ENCODE measurements at regions not wholly inside any gene's neighbourhood (a gene's known extent, or its start where the extent isn't known, plus 50 kb on each side); places are given as distances from the start of the nearest gene placed in this dataset.

DNA sequence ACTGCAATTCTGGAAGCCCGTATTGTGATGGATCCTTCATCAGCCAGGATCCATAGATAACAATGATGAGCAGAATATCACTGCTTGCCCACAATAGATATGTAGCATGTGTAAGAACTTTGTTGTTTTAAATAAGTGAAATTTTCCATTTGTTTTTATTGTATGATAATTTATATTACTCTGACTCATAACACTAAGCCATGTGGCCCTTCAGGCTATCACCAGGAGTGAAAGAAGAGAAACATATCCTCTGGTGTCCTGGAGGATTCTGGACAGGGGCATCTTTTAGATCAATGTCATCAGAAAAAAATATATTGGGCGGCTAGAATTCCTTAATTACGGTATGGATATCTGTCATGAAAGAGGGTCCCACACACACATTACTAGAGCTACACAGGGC lies 167.5 kb downstream of the SLC6A15 start:
- no peak for DNase-seq (ENCODE audit: low read depth in 4 of 4, low spot score in 2 of 4)

DNA sequence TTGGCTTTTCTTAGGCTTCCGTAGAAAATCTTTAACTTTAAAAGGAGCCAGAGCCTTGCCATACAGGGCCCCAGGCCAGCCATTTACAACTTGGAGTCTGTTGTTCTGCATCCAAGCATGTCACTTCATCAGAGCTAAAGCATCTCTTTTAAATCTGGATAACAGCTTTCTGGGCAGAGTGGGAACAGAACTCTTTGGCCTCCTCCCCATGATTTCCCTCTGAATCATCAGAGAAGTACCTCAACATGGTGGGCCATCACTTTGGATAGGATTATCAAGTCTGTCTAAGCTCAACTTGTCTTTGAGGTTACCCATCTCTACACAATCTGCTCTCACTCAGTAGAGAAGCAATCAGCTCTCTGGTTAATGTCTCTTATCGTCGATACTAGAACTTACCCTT lies 170.9 kb downstream of the SLC6A15 start:
- DNase-seq (ENCODE audit: low read depth in 4 of 4, low spot score in 2 of 4) = no peak

DNA sequence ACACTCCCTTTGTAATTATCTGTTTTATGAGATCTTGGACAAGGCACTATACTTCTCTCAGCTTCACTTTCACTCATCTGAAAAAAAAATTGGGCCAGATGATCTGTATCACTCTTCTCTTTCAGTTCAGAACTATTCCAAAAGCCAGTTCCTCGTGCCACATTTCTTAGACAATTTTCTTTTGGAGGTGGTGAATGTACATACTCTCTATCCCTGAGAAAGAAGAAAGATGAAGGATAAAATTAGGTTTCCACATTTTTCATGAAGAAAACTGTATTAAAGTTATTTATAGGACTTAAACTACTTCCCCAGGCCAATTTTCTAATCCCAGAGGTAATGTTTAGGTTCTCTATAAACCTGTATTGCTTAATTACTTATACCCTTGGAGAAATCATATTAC lies 171.6 kb downstream of the SLC6A15 start:
- DNase-seq (ENCODE audit: low read depth in 4 of 4, low spot score in 2 of 4) = no peak

- DNase-seq (ENCODE audit: low read depth in 4 of 4, low spot score in 2 of 4) = no peak
Observed at GRCh38 chr12:84740602-84741001, 172.0 kb downstream of the SLC6A15 start.

- no peak for DNase-seq (ENCODE audit: low read depth in 4 of 4, low spot score in 2 of 4)
Observed at GRCh38 chr12:84738481-84738972, 174.1 kb downstream of the SLC6A15 start.

GRCh38 chr12:84732828-84733340 lies 179.7 kb downstream of the SLC6A15 start:
- DNase-seq (ENCODE audit: low read depth in 4 of 4, low spot score in 2 of 4) = no peak

DNA sequence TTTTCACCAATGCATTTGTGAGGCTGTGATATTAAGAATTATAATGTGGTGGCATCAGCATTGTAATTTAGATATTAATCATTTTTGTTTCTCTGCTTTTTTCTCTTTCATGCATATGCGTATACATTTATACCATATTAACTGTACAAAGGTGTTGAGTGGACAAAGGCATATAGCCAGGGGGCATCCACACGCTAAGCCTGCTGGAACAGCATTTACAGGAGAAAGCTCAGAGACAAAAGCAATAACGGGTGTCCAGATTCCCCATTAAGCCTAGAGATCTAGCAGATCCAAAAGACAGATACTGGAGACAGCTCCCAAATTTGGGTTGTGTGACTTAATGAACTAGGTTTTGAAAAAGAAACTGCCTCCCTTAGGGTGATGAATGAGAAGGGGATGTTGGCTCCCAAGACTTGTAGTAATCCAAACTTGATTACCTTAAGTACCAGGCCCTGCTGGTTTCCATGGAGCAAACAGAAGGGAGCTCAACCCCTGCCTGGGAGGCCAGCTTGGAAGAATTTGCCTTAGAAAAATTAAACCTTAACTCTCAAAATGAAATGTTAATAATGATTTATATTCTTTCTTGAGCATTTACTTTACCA lies 181.9 kb downstream of the SLC6A15 start:
- no peak for DNase-seq (ENCODE audit: low read depth in 4 of 4, low spot score in 2 of 4)

- no peak for DNase-seq (ENCODE audit: low read depth in 4 of 4, low spot score in 2 of 4)
Observed at GRCh38 chr12:84727961-84728360, 184.6 kb downstream of the SLC6A15 start.

DNA sequence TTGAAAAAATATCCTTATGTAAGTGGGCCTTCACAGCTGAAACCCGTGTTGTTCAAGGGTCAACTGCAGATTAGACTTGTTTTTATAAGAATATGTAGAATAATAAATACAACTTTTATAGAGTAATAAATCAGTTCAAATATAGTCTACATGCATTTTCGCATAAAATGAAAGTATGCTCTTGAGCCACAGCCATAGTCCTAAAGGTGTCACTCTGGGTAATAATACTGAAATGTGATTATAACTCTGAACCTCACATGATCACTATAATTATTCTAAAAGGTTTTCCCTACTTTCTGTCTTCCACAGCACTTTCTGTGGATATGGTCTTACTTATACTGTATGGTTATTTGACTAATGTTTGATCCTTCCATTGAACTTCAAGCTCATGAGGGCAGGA lies 185.8 kb downstream of the SLC6A15 start:
- DNase-seq (ENCODE audit: low read depth in 4 of 4, low spot score in 2 of 4) = no peak

GRCh38 chr12:84723988-84724387 lies 188.6 kb downstream of the SLC6A15 start:
- DNase-seq (ENCODE audit: low read depth in 4 of 4, low spot score in 2 of 4) = no peak

- DNase-seq (ENCODE audit: low read depth in 4 of 4, low spot score in 2 of 4) = no peak
Observed at GRCh38 chr12:84719997-84720396, 192.6 kb downstream of the SLC6A15 start.

- DNase-seq (ENCODE audit: low read depth in 4 of 4, low spot score in 2 of 4) = no peak
Observed at GRCh38 chr12:84718906-84719305, 193.7 kb downstream of the SLC6A15 start.

DNA sequence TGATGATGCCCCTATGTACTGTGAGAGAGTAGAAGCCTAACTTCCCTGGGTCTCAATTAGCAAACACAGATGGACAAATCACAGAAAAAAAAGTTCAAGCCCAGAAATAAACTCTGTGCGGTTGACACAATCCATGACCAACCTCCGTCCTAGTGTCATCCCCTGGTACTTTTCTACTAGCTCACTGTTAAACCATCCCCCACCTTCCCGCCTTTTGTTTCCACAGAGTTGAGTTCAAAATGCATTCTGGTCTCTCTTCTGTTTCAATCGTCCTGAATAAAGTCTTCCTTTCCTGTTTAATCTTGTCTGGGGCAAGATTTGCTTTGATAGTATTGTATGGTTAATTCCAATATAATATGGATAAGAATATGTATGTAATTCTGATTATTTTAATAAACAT lies 199.9 kb downstream of the SLC6A15 start:
- DNase-seq (ENCODE audit: low read depth in 4 of 4, low spot score in 2 of 4) = no peak

DNA sequence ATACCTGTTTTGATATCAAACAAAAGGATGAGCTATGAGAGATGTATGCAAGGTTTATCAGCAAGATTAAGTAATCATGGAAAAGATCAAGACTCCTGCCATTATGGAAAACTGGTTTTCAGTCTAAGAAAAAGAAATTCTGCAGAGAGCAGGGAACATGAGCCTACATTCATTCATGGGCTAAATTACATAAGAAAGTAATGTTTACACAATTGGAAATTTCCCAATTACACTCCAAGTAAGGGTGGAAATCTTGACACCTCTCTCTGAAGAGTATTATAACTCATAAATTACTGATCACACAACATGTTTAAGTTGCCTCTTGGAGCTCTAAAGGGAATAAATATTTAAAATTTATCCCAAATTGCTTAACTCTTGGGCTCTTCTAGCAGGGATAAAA lies 206.2 kb downstream of the SLC6A15 start:
- DNase-seq (ENCODE audit: low read depth in 4 of 4, low spot score in 2 of 4) = no peak

GRCh38 chr12:84704856-84705255 lies 207.7 kb downstream of the SLC6A15 start:
- DNase-seq (ENCODE audit: low read depth in 4 of 4, low spot score in 2 of 4) = no peak

GRCh38 chr12:84702001-84702400 lies 210.6 kb downstream of the SLC6A15 start:
- DNase-seq (ENCODE audit: low read depth in 4 of 4, low spot score in 2 of 4) = no peak

DNA sequence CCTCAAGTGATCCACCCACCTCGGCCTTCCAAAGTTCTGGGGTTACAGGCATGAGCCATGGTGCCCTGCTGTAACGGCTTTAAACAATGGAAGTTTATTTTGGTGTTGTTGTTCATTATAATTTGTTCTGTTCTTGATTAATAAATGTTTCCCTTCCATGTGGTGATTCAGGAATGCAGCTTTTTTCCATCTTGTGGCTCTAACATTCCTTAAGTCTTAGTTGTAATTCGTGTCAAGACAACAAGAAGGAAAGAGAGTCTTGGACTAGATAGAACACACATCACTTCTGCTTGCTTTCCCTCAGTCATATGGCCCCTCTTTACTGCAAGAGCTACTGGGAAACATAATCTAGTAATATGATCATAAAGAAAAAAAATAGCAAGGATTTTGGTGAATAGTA lies 211.6 kb downstream of the SLC6A15 start:
- DNase-seq (ENCODE audit: low read depth in 4 of 4, low spot score in 2 of 4) = no peak

DNA sequence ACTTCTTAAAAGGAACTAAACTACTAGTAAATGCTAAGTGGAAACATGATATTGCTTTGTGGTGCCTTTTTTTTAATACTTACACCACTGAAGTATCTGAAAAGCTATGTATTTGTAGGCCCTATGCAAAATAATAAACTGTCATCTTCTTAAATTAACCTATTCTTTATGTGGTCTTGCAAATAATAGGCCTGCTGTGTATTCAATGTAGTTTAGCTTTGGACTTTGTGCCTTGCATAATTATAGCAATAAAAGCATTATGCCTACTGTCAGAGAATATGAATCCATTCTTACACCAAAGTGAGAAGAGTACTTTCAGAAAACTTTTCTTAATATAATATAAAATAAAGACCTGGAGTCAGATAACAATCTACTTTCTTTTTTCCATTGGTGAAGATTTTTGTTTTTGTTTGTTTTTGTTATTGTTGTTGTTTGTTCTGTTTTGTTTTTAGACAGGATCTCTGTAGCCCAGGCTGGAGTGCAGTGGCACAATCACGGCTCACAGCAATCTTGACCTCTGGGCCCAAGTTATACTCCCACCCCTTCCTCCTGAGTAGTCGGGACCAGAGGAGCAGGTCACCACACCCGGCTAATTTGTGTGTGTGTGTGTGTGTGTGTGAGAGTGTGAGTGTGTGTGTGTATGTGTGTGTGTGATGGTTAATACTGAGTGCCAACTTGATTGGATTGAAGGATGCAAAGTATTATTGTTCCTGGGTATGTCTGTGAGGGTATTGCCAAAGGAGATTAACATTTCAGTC lies 213.8 kb downstream of the SLC6A15 start:
- DNase-seq (ENCODE audit: low read depth in 4 of 4, low spot score in 2 of 4) = no peak

DNA sequence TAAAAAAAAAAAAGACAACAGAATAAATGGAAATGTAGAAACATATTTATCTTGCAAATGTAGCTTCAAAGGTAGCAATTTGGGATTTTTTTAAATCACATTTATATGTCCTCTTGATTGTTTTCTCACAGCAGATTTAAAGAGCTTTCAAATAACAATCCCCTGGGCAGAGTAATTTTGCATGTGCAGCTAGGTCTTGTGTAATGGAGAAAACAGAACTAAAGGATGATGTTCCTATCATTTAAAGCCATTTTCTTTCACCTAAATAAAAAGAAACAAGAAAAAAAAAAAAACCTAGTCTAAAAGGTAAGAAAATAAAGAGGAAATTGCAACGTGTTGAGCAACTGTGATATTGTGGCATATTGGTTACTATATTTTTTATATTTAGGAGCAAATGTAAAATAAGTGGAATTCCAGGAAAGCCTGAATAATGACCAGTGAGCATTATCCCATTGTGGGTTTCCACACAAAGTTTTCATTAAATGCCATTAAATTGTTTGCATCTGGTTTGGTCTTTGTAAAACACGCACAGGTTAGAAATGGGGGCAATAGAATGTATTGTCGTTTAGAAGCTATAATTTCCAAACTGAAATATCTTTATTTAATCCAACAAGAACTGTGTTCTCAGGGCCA lies 215.6 kb downstream of the SLC6A15 start:
- no peak for DNase-seq (ENCODE audit: low read depth in 4 of 4, low spot score in 2 of 4)

GRCh38 chr12:84696281-84696680 lies 216.3 kb downstream of the SLC6A15 start:
- no peak for DNase-seq (ENCODE audit: low read depth in 4 of 4, low spot score in 2 of 4)

DNA sequence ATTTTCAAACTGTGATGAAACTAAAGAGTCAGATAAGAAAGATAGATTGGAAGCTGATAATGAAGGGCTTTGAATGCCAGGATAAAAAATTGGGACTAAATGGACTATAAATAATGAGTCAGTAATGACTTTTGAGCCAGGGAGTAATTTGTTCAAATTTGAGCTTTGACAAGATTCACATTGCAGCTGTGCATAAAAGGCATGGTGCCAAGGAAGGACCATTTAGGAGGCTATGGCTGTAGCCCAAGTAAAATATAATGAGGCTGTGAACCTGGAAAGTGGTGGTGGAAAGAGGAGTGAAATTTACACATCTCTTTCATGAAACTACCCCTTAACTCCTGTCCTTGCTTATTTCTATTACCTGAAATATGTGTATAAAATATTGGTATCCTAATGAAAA lies 218.5 kb downstream of the SLC6A15 start:
- DNase-seq (ENCODE audit: low read depth in 4 of 4, low spot score in 2 of 4) = no peak

GRCh38 chr12:84692071-84692470 lies 220.5 kb downstream of the SLC6A15 start:
- DNase-seq (ENCODE audit: low read depth in 4 of 4, low spot score in 2 of 4) = no peak

Data from left renal cortex interstitium (tissue), 4 donors.